ENCODE measurements at regions not wholly inside any gene's neighbourhood (a gene's known extent, or its start where the extent isn't known, plus 50 kb on each side); places are given as distances from the start of the nearest gene placed in this dataset.

DNA sequence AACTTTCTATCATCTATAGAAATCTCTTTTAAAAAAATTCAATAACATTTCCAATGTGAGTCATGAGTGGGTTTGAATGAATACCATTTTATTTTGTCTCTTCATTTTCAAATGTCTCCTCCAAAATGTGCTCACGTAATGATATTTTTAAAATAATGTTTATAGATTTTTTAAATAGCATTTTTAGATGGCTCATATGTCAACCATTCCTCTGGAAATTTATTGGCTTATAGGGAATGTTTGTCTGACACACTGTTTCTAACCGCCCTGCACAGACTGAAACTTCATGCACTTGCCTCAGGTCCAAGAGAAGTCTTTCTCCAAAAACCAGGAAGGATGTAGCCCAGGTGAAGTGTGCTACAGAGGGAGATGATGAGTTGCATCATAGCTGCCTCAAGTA, 88.8 kb upstream of the PLEKHG7 start:
- TF ChIP-seq, protein P1, sequence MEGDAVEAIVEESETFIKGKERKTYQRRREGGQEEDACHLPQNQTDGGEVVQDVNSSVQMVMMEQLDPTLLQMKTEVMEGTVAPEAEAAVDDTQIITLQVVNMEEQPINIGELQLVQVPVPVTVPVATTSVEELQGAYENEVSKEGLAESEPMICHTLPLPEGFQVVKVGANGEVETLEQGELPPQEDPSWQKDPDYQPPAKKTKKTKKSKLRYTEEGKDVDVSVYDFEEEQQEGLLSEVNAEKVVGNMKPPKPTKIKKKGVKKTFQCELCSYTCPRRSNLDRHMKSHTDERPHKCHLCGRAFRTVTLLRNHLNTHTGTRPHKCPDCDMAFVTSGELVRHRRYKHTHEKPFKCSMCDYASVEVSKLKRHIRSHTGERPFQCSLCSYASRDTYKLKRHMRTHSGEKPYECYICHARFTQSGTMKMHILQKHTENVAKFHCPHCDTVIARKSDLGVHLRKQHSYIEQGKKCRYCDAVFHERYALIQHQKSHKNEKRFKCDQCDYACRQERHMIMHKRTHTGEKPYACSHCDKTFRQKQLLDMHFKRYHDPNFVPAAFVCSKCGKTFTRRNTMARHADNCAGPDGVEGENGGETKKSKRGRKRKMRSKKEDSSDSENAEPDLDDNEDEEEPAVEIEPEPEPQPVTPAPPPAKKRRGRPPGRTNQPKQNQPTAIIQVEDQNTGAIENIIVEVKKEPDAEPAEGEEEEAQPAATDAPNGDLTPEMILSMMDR (IDR thresholded peaks at IDR 0.05) = no peak
- no peak for TF ChIP-seq POLR2A (IDR thresholded peaks at IDR 0.05)
- TF ChIP-seq POLR2AphosphoS5 (IDR thresholded peaks at IDR 0.05; ENCODE audit: insufficient read depth in 1 of 2, low read depth in 1 of 2) = no peak
